Neural crest cell (in vitro differentiated cells): ENCODE measurements at regions not wholly inside any gene's neighbourhood (a gene's known extent, or its start where the extent isn't known, plus 50 kb on each side); places are given as distances from the start of the nearest gene placed in this dataset.

Source experiments
- DNase-seq: peaks from one replicate; pipeline ENCODE4 v3.0.0; 2021; ENCODE audit warnings: low read depth, mixed read lengths, low spot score
- H3K27ac Mint-ChIP-seq: one replicate; pipeline ENCODE4 v1.8.0; 2021; ENCODE audit warnings: mild to moderate bottlenecking, mixed read lengths; ENCODE audit not compliant: unreplicated experiment
- H3K27me3 Mint-ChIP-seq: 2 replicates; pipeline ENCODE4 v1.8.0; 2021; ENCODE audit warnings: low read depth, mild to moderate bottlenecking, mixed read lengths
- H3K36me3 Mint-ChIP-seq: 2 replicates; pipeline ENCODE4 v1.8.0; 2021; ENCODE audit warnings: low read depth, mild to moderate bottlenecking, mixed read lengths
- H3K4me1 Mint-ChIP-seq: 2 replicates; pipeline ENCODE4 v1.8.0; 2021; ENCODE audit warnings: mixed read lengths
- H3K4me3 Mint-ChIP-seq: one replicate; pipeline ENCODE4 v1.8.0; 2021; ENCODE audit warnings: mild to moderate bottlenecking, mixed read lengths
- H3K9me3 Mint-ChIP-seq: 2 replicates; pipeline ENCODE4 v1.8.0; 2021; ENCODE audit warnings: mixed read lengths
- CTCF ChIP-seq: fragments of 200-600 bp; sonication (generic); conservative IDR thresholded peaks from 2 replicates; pipeline ENCODE4 v1.5.0; 2021; ENCODE audit warnings: antibody characterized with exemption, mild to moderate bottlenecking

GRCh38 chr6:144546807-144547206 lies 261.7 kb downstream of the UTRN start:
- H3K36me3 Mint-ChIP-seq = peaks cover 27% of the 10 kb centered on the region
- peak overlapping the region; percentile 48 for H3K27ac Mint-ChIP-seq
- no peak overlapping the region for H3K4me3 Mint-ChIP-seq
- H3K4me1 Mint-ChIP-seq = no peaks in the 10 kb centered on the region
- no peaks in the 10 kb centered on the region for H3K27me3 Mint-ChIP-seq
- no peaks in the 10 kb centered on the region for H3K9me3 Mint-ChIP-seq
- TF ChIP-seq CTCF = no peak
- DNase-seq = no peak

- Mint-ChIP-seq H3K4me1 (no peaks in the 10 kb centered on the region), H3K9me3 (no peaks in the 10 kb centered on the region), H3K4me3 (no peak overlapping the region), H3K27me3 (no peaks in the 10 kb centered on the region), H3K27ac (no peak overlapping the region), H3K36me3 (peaks cover 21% of the 10 kb centered on the region)
- DNase-seq = no peak
- TF ChIP-seq CTCF = no peak
These were observed 262.3 kb downstream of the UTRN start for GRCh38 chr6:144547409-144547808.

GRCh38 chr6:144548536-144548935 lies 263.4 kb downstream of the UTRN start:
- Mint-ChIP-seq H3K36me3 (peaks cover 18% of the 10 kb centered on the region), H3K9me3 (no peaks in the 10 kb centered on the region), H3K4me1 (no peaks in the 10 kb centered on the region), H3K27me3 (no peaks in the 10 kb centered on the region), H3K27ac (no peak overlapping the region), H3K4me3 (no peak overlapping the region)
- no peak for TF ChIP-seq CTCF
- DNase-seq = no peak

- Mint-ChIP-seq H3K27me3 (no peaks in the 10 kb centered on the region), H3K36me3 (peaks cover 11% of the 10 kb centered on the region), H3K27ac (no peak overlapping the region), H3K9me3 (no peaks in the 10 kb centered on the region), H3K4me3 (no peak overlapping the region), H3K4me1 (no peaks in the 10 kb centered on the region)
- TF ChIP-seq CTCF = no peak
- no peak for DNase-seq
These were observed 265.0 kb downstream of the UTRN start for GRCh38 chr6:144549837-144550747.

- Mint-ChIP-seq H3K4me3 (no peak overlapping the region), H3K4me1 (no peaks in the 10 kb centered on the region), H3K9me3 (no peaks in the 10 kb centered on the region), H3K36me3 (peaks cover 9% of the 10 kb centered on the region), H3K27ac (no peak overlapping the region), H3K27me3 (no peaks in the 10 kb centered on the region)
- TF ChIP-seq CTCF = no peak
- no peak for DNase-seq
These were observed 266.2 kb downstream of the UTRN start for GRCh38 chr6:144551339-144551738.
